IMR-90 (cell line): ENCODE measurements at regions not wholly inside any gene's neighbourhood (a gene's known extent, or its start where the extent isn't known, plus 50 kb on each side); places are given as distances from the start of the nearest gene placed in this dataset.

Experiments
- ATAC-seq: fragments of 200-7000 bp; cut with Tn5 transposase; 2 replicates; pipeline ENCODE4 v1.9.1; 2020; ENCODE audit warnings: low read depth, mild to moderate bottlenecking, moderate library complexity
- BruUV-seq: library from RNA; stranded (reverse); fragments of 400-500 nt; replicated peaks from 2 replicates; lab custom pipeline; 2021; lab: Mats Ljungman, UMichigan
- CTCF ChIA-PET: fragments of 300-600 bp; formaldehyde crosslinking; extraction: SDS; loops from one replicate; lab custom pipeline; 2021; ENCODE audit warnings: antibody characterized with exemption; lab: Yijun Ruan, JAX
- POLR2A ChIA-PET: fragments of 300-600 bp; sonication (Branson Sonifier 250); formaldehyde crosslinking; loops from one replicate; lab custom pipeline; 2022; ENCODE audit warnings: antibody characterized with exemption; ENCODE audit not compliant: unreplicated experiment; lab: Charles Lee
- DNase-seq: peaks from one replicate; pipeline ENCODE4 v3.0.0; 2013
- H2AFZ ChIP-seq: replicated peaks from 2 replicates; pipeline ENCODE3; 2013; ENCODE audit warnings: low read length, mild to moderate bottlenecking; ENCODE audit not compliant: poor library complexity
- H2AK5ac ChIP-seq: 2 replicates; pipeline ENCODE4 v1.6.1; 2013; ENCODE audit warnings: low read depth, low read length, inconsistent platforms
- H2AK9ac ChIP-seq: replicated peaks from 2 replicates; pipeline ENCODE3; 2013; ENCODE audit warnings: mild to moderate bottlenecking, low read depth, low read length, moderate library complexity; ENCODE audit not compliant: poor library complexity
- H2BK120ac ChIP-seq: 2 replicates; pipeline ENCODE4 v1.6.1; 2013; ENCODE audit warnings: low read depth, low read length, inconsistent platforms
- H2BK15ac ChIP-seq: 3 replicates; pipeline ENCODE4 v1.6.1; 2013; ENCODE audit warnings: low read depth, low read length, inconsistent platforms
- H2BK20ac ChIP-seq: 2 replicates; pipeline ENCODE4 v1.6.1; 2013; ENCODE audit warnings: low read depth, mild to moderate bottlenecking, inconsistent platforms, low read length, moderate library complexity
- H2BK5ac ChIP-seq: 2 replicates; pipeline ENCODE4 v1.6.1; 2013; ENCODE audit warnings: mild to moderate bottlenecking, low read depth, low read length, inconsistent platforms; ENCODE audit not compliant: poor library complexity, severe bottlenecking
- H3K14ac ChIP-seq: replicated peaks from 2 replicates; pipeline ENCODE4 v1.6.1; 2013; ENCODE audit warnings: low read depth, low read length, inconsistent platforms
- H3K18ac ChIP-seq: 2 replicates; pipeline ENCODE4 v1.6.1; 2013; ENCODE audit warnings: low read depth, low read length, control low read depth
- H3K23ac ChIP-seq: 2 replicates; pipeline ENCODE4 v1.6.1; 2013; ENCODE audit warnings: low read depth, low read length, inconsistent platforms
- H3K27ac ChIP-seq: 2 replicates; pipeline ENCODE4 v1.5.1; 2013; ENCODE audit warnings: mild to moderate bottlenecking, control low read depth, low read length; ENCODE audit not compliant: insufficient read depth
- H3K27me3 ChIP-seq: 2 replicates; pipeline ENCODE4 v1.6.1; 2013; ENCODE audit warnings: low read length; ENCODE audit not compliant: control insufficient read depth, insufficient read depth
- H3K36me3 ChIP-seq: 2 replicates; pipeline ENCODE4 v1.6.1; 2013; ENCODE audit warnings: low read length, mixed read lengths; ENCODE audit not compliant: control insufficient read depth, insufficient read depth
- H3K4ac ChIP-seq: 2 replicates; pipeline ENCODE4 v1.6.1; 2013; ENCODE audit warnings: low read depth, low read length, inconsistent platforms
- H3K4me1 ChIP-seq: 2 replicates; pipeline ENCODE4 v1.6.1; 2013; ENCODE audit warnings: low read length, mixed read lengths; ENCODE audit not compliant: control insufficient read depth, insufficient read depth
- H3K4me2 ChIP-seq: 2 replicates; pipeline ENCODE4 v1.6.1; 2013; ENCODE audit warnings: low read depth, mild to moderate bottlenecking, control low read depth, low read length, moderate library complexity
- H3K4me3 ChIP-seq: 2 replicates; pipeline ENCODE4 v1.5.1; 2013; ENCODE audit warnings: low read depth, mild to moderate bottlenecking, control low read depth, low read length, moderate library complexity; ENCODE audit not compliant: insufficient read depth
- H3K56ac ChIP-seq: 2 replicates; pipeline ENCODE4 v1.6.1; 2013; ENCODE audit warnings: low read length, inconsistent platforms; ENCODE audit not compliant: insufficient read depth; ENCODE audit errors: extremely low read depth
- H3K79me1 ChIP-seq, 2 experiments: 2 replicates each; pipeline ENCODE4 v1.6.1; 2013; ENCODE audit warnings: low read length in 2 of 2, inconsistent platforms in 1 of 2, low read depth in 1 of 2
- H3K9ac ChIP-seq: 2 replicates; pipeline ENCODE4 v1.6.1; 2013; ENCODE audit warnings: low read depth, low read length, control low read depth
- H3K9me1 ChIP-seq: 2 replicates; pipeline ENCODE4 v1.6.1; 2013; ENCODE audit warnings: low read length, inconsistent platforms; ENCODE audit not compliant: insufficient read depth
- H3K9me3 ChIP-seq: 2 replicates; pipeline ENCODE4 v1.6.1; 2013; ENCODE audit warnings: low read length; ENCODE audit not compliant: control insufficient read depth, insufficient read depth
- H4K20me1 ChIP-seq: 2 replicates; pipeline ENCODE4 v1.6.1; 2013; ENCODE audit warnings: low read length, inconsistent platforms; ENCODE audit not compliant: insufficient read depth
- H4K5ac ChIP-seq: 2 replicates; pipeline ENCODE4 v1.6.1; 2013; ENCODE audit warnings: mild to moderate bottlenecking, low read depth, low read length, control low read depth
- H4K8ac ChIP-seq, 2 experiments: 2 replicates each; pipeline ENCODE4 v1.6.1; 2013; ENCODE audit warnings: low read depth in 2 of 2, low read length in 2 of 2, control low read depth in 1 of 2, inconsistent platforms in 1 of 2
- H4K91ac ChIP-seq: 2 replicates; pipeline ENCODE4 v1.6.1; 2013; ENCODE audit warnings: low read depth, low read length, inconsistent platforms; ENCODE audit not compliant: insufficient read depth
- CEBPB ChIP-seq: IDR thresholded peaks from 2 replicates; pipeline ENCODE4 v1.6.1; 2012; ENCODE audit warnings: low read depth, low read length, improper control_type of control experiment
- MXI1 ChIP-seq: IDR thresholded peaks from 2 replicates; pipeline ENCODE4 v1.6.1; 2012; ENCODE audit warnings: low read depth, mild to moderate bottlenecking, low read length, moderate library complexity, borderline replicate concordance
- RFX5 ChIP-seq: IDR thresholded peaks from 2 replicates; pipeline ENCODE4 v1.8.0; 2012; ENCODE audit warnings: low read depth, mild to moderate bottlenecking, low read length, moderate library complexity
- WGBS, 2 experiments: methylation state at CpG; one replicate each; pipeline versions ENCODE4 v1.1.5 to v1.1.7; 2013; ENCODE audit warnings: missing lambda C conversion rate in 2 of 2; ENCODE audit not compliant: insufficient read length in 1 of 2; ENCODE audit errors: extremely low coverage in 2 of 2; 5-methylcytosine and 5-hydroxymethylcytosine counted together
- dilution Hi-C: fragments of 300-500 bp; cut with HindIII; formaldehyde crosslinking; loops from one replicate; pipeline ENCODE4 v1.14.3; 2018; ENCODE audit warnings: low sequenced_read_pairs; ENCODE audit not compliant: unreplicated experiment
- in situ Hi-C: fragments of 300-500 bp; cut with MboI; formaldehyde crosslinking; loops from 3 replicates; pipeline ENCODE4 v1.14.3; 2019; ENCODE audit warnings: low sequenced_read_pairs, inconsistent platforms, mixed read lengths
- intact Hi-C: fragments of 100-400 bp; cut with micrococcal nuclease; formaldehyde crosslinking; loops from 2 replicates; pipeline ENCODE4 v1.10.0; 2022
- TF ChIP-seq, protein P1 (sequence below): conservative IDR thresholded peaks from 2 replicates; pipeline ENCODE4 v1.5.1; 2012; ENCODE audit warnings: mild to moderate bottlenecking, low read depth, low read length, improper control_type of control experiment

DNA sequence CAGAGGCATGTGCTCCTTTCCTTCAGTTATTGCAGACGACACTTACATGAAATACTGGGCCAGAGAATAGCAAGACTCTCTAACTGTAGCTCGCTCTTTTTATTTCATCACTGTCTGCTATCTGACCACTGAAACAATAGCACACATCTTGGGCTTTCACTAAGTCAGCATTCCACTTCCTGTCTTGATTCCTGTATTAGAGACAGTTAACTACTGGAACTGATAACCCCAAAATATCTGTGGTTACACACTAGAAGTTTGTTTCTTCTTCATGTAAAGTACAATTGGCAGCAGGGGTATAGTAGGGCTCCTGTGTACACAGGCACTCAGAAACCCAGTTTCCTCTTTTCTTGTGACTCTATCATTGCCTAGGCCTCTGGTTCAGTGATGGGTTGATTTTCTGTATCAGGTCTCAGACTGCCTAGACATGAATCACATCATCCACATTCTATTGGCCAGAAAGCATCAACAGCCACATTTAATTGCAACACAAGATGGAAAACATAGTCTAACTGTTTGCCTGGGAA is 230.2 kb upstream of the CD96 start:
- POLR2A ChIA-PET, result no interaction called here
- no peak overlapping the region for H3K4ac ChIP-seq
- peak overlapping the region; percentile 13; the same call in 1 of the 2 replicates for H4K5ac ChIP-seq
- H3K14ac ChIP-seq, result no peak overlapping the region
- H2BK20ac ChIP-seq, result no peak overlapping the region
- in situ Hi-C loops (no loop called here), dilution Hi-C loops (no loop called here), intact Hi-C loops (no loop called here)
- no peaks in the 10 kb centered on the region for H4K20me1 ChIP-seq
- H3K36me3 ChIP-seq, result no peaks in the 10 kb centered on the region
- no peak overlapping the region for H2BK15ac ChIP-seq
- no peaks in the 10 kb centered on the region for H3K9me3 ChIP-seq
- no TSS peak for BruUV-seq
- no peak overlapping the region for H2AK5ac ChIP-seq
- ATAC-seq (peak; percentile 21; the same call in 1 of the 2 replicates), DNase-seq (peak; percentile 38)
- H3K27ac ChIP-seq, result no peak overlapping the region
- no peak for TF ChIP-seq MXI1
- TF ChIP-seq CEBPB, result peak; percentile 52
- TF ChIP-seq, protein P1, sequence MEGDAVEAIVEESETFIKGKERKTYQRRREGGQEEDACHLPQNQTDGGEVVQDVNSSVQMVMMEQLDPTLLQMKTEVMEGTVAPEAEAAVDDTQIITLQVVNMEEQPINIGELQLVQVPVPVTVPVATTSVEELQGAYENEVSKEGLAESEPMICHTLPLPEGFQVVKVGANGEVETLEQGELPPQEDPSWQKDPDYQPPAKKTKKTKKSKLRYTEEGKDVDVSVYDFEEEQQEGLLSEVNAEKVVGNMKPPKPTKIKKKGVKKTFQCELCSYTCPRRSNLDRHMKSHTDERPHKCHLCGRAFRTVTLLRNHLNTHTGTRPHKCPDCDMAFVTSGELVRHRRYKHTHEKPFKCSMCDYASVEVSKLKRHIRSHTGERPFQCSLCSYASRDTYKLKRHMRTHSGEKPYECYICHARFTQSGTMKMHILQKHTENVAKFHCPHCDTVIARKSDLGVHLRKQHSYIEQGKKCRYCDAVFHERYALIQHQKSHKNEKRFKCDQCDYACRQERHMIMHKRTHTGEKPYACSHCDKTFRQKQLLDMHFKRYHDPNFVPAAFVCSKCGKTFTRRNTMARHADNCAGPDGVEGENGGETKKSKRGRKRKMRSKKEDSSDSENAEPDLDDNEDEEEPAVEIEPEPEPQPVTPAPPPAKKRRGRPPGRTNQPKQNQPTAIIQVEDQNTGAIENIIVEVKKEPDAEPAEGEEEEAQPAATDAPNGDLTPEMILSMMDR, result no peak
- TF ChIP-seq RFX5, result no peak
- no peak overlapping the region for H3K23ac ChIP-seq
- no peak overlapping the region for H3K56ac ChIP-seq
- H4K91ac ChIP-seq, result no peak overlapping the region
- H2BK120ac ChIP-seq, result no peak overlapping the region
- no peak overlapping the region; the same call in 1 of the 2 replicates for H3K18ac ChIP-seq
- no peak overlapping the region for H3K4me3 ChIP-seq
- no peaks in the 10 kb centered on the region for H3K9me1 ChIP-seq
- no peak overlapping the region for H2AFZ ChIP-seq
- no peak overlapping the region for H2BK5ac ChIP-seq
- WGBS, 2 experiments, result no CpG with 5 or more reads among the region's 2 CpGs
- no peak overlapping the region for H2AK9ac ChIP-seq
- CTCF ChIA-PET, result no interaction called here
- H3K4me1 ChIP-seq, result peaks cover 8% of the 10 kb centered on the region
- H3K79me1 ChIP-seq, result no peaks in the 10 kb centered on the region
- H3K27me3 ChIP-seq, result no peaks in the 10 kb centered on the region; the same call in 1 of the 2 replicates
- H4K8ac ChIP-seq, result no peak overlapping the region
- H3K9ac ChIP-seq, result no peak overlapping the region
- no peak overlapping the region for H3K4me2 ChIP-seq
